SK-N-SH (cell line): ENCODE measurements at regions not wholly inside any gene's neighbourhood (a gene's known extent, or its start where the extent isn't known, plus 50 kb on each side); places are given as distances from the start of the nearest gene placed in this dataset.

Source experiments
- CTCF ChIA-PET: fragments of 300-600, 350-600 bp; formaldehyde crosslinking; extraction: SDS; loops from one replicate; lab custom pipeline; 2021; lab: Yijun Ruan, JAX
- POLR2A ChIA-PET: fragments of 350-600 bp; sonication (Branson Sonifier 250); formaldehyde crosslinking; extraction: SDS; loops from one replicate; lab custom pipeline; 2020; ENCODE audit warnings: antibody characterized with exemption, inconsistent platforms; lab: Yijun Ruan, JAX
- DNase-seq: peaks from one replicate; pipeline ENCODE4 v3.0.0; 2012
- H2AFZ ChIP-seq: fragments of 200-600 bp; sonication (generic); 2 replicates; pipeline ENCODE4 v1.8.1; 2016; ENCODE audit warnings: antibody characterized with exemption, mild to moderate bottlenecking, low read depth
- H3F3A ChIP-seq: fragments of 200-600 bp; sonication (generic); replicated peaks from 2 replicates; pipeline ENCODE3; 2016; ENCODE audit warnings: antibody characterized with exemption, mild to moderate bottlenecking; ENCODE audit not compliant: insufficient read depth
- H3K27ac ChIP-seq, 2 experiments: fragments of 200-500 bp in 1 of 2; fragments of 200-600 bp in 1 of 2; sonication (Bioruptor generic) in 1 of 2; sonication (generic), shearing (Covaris generic) in 1 of 2; 2 replicates each; pipeline versions ENCODE4 v1.5.1 to v1.6.1; 2014 to 2016; ENCODE audit warnings: low read depth in 2 of 2, inconsistent platforms in 1 of 2, low read length in 1 of 2, mild to moderate bottlenecking in 1 of 2, mixed read lengths in 1 of 2
- H3K27me3 ChIP-seq: fragments of 200-600 bp; sonication (generic), shearing (Covaris generic); 2 replicates; pipeline ENCODE4 v1.6.1; 2016; ENCODE audit warnings: mixed run types; ENCODE audit not compliant: insufficient read depth
- H3K36me3 ChIP-seq, 2 experiments: fragments of 200-500 bp in 1 of 2; fragments of 200-600 bp in 1 of 2; sonication (Bioruptor generic) in 1 of 2; sonication (generic) in 1 of 2; replicated peaks in 1 of 2; 2 replicates each; pipeline versions ENCODE3 to v1.5.1; 2014 to 2016; ENCODE audit warnings: low read length in 1 of 2, mild to moderate bottlenecking in 1 of 2; ENCODE audit not compliant: insufficient read depth in 2 of 2, control insufficient read depth in 1 of 2
- H3K4me1 ChIP-seq, 2 experiments: fragments of 200-500 bp in 1 of 2; fragments of 200-600 bp in 1 of 2; sonication (Bioruptor generic) in 1 of 2; sonication (generic), shearing (Covaris generic) in 1 of 2; 2 replicates each; pipeline versions ENCODE4 v1.5.1 to v1.6.1; 2014 to 2016; ENCODE audit warnings: low read depth in 1 of 2, low read length in 1 of 2, mixed run types in 1 of 2; ENCODE audit not compliant: insufficient read depth in 2 of 2, control insufficient read depth in 1 of 2
- H3K4me2 ChIP-seq: fragments of 200-600 bp; sonication (generic), shearing (Covaris generic); 2 replicates; pipeline ENCODE4 v1.6.1; 2017; ENCODE audit warnings: mixed run types
- H3K4me3 ChIP-seq, 2 experiments: fragments of 200-500 bp in 1 of 2; fragments of 200-600 bp in 1 of 2; sonication (Bioruptor generic) in 1 of 2; sonication (generic), shearing (Covaris generic) in 1 of 2; 2 replicates each; pipeline versions ENCODE4 v1.5.1 to v1.8.1; 2014 to 2016; ENCODE audit warnings: low read depth in 2 of 2, inconsistent platforms in 1 of 2, low read length in 1 of 2, mild to moderate bottlenecking in 1 of 2, mixed read lengths in 1 of 2, moderate library complexity in 1 of 2
- H3K79me2 ChIP-seq: fragments of 200-600 bp; sonication (generic); 2 replicates; pipeline ENCODE4 v1.8.1; 2017; ENCODE audit warnings: mild to moderate bottlenecking; ENCODE audit not compliant: insufficient read depth
- H3K9ac ChIP-seq: fragments of 200-600 bp; sonication (generic); 2 replicates; pipeline ENCODE4 v1.6.1; 2017; ENCODE audit warnings: mixed run types
- H3K9me2 ChIP-seq: fragments of 200-600 bp; sonication (generic); 2 replicates; pipeline ENCODE4 v1.6.1; 2017; ENCODE audit warnings: mixed run types
- H3K9me3 ChIP-seq: fragments of 200-600 bp; sonication (generic); 2 replicates; pipeline ENCODE4 v1.6.1; 2017; ENCODE audit warnings: mixed run types, mild to moderate bottlenecking, moderate library complexity
- H4K20me1 ChIP-seq: fragments of 200-600 bp; sonication (generic); 2 replicates; pipeline ENCODE4 v1.6.1; 2017; ENCODE audit warnings: mild to moderate bottlenecking, mixed run types; ENCODE audit not compliant: insufficient read depth
- CHD2 ChIP-seq: fragments of 150-350 bp; IDR thresholded peaks from 2 replicates; pipeline ENCODE4 v1.6.1; 2018; ENCODE audit warnings: low read length; ENCODE audit not compliant: partially characterized antibody
- GATA2 ChIP-seq: sonication (generic); formaldehyde crosslinking; IDR thresholded peaks from 2 replicates; pipeline ENCODE4 v1.5.0; 2020; ENCODE audit warnings: mild to moderate bottlenecking, missing genetic modification reagents
- RAD21 ChIP-seq: IDR thresholded peaks from 2 replicates; pipeline ENCODE4 v1.6.1; 2012; ENCODE audit warnings: mild to moderate bottlenecking, low read length
- REST ChIP-seq: IDR thresholded peaks from 2 replicates; pipeline ENCODE4 v1.6.1; 2012; ENCODE audit warnings: mild to moderate bottlenecking, low read depth, low read length, moderate library complexity
- TAF1 ChIP-seq: IDR thresholded peaks from 2 replicates; pipeline ENCODE4 v1.6.1; 2012; ENCODE audit warnings: low read depth, mild to moderate bottlenecking, low read length, moderate library complexity, borderline replicate concordance
- YY1 ChIP-seq: IDR thresholded peaks from 2 replicates; pipeline ENCODE4 v1.4.0; 2012; ENCODE audit warnings: low read depth, mild to moderate bottlenecking
- ZBTB33 ChIP-seq: IDR thresholded peaks from 2 replicates; pipeline ENCODE4 v1.4.0; 2012; ENCODE audit warnings: low read depth, borderline replicate concordance
- WGBS: methylation state at CpG from one replicate; pipeline ENCODE4 v1.1.6; 2017; ENCODE audit warnings: low lambda C conversion rate; 5-methylcytosine and 5-hydroxymethylcytosine counted together

- no peaks in the 10 kb centered on the region for H4K20me1 ChIP-seq
- no peaks in the 10 kb centered on the region for H3K9me2 ChIP-seq
- no peaks in the 10 kb centered on the region for H3K9me3 ChIP-seq
- H3K9ac ChIP-seq: no peak overlapping the region
- no peaks in the 10 kb centered on the region for H3K27me3 ChIP-seq
- H2AFZ ChIP-seq: no peak overlapping the region
- no peaks in the 10 kb centered on the region for H3F3A ChIP-seq
- no peak for TF ChIP-seq YY1
- TF ChIP-seq TAF1: no peak
- no peak for TF ChIP-seq RAD21
- no peaks in the 10 kb centered on the region for H3K79me2 ChIP-seq
- no peaks in the 10 kb centered on the region for H3K36me3 ChIP-seq
- ChIA-PET POLR2A (no interaction called here), CTCF (interaction anchor here (0.6 to 1.4 kb wide), 3 partner anchors 147 to 249 kb away, joined by 3 to 7 read pairs (median 4); no protein-coding TSS in a partner anchor)
- H3K4me1 ChIP-seq: peaks cover 0 to 2% of the 10 kb centered on the region in 2 experiments; a peak in 1 of 4 replicates
- H3K27ac ChIP-seq: no peak overlapping the region
- no peak for DNase-seq
- H3K4me2 ChIP-seq: no peak overlapping the region
- no peak overlapping the region for H3K4me3 ChIP-seq
- WGBS: 35% methylated on average over 8 of the region's 9 CpGs
These were observed 169.1 kb downstream of the BMP7 start for GRCh38 chr20:57097245-57097915.

- no peaks in the 10 kb centered on the region for H4K20me1 ChIP-seq
- H3K9ac ChIP-seq: no peak overlapping the region
- no peaks in the 10 kb centered on the region for H3K27me3 ChIP-seq
- H3K36me3 ChIP-seq: no peaks in the 10 kb centered on the region
- POLR2A ChIA-PET: no interaction called here
- no peak overlapping the region for H3K4me2 ChIP-seq
- no peak for DNase-seq
- peaks cover 0 to 5% of the 10 kb centered on the region in 2 experiments; a peak in 1 of 4 replicates for H3K4me1 ChIP-seq
- no peak overlapping the region for H3K27ac ChIP-seq
- H2AFZ ChIP-seq: no peak overlapping the region
- H3K9me3 ChIP-seq: no peaks in the 10 kb centered on the region
- no peaks in the 10 kb centered on the region for H3F3A ChIP-seq
- no peak for TF ChIP-seq GATA2 (CRISPR knock-in tag)
- CTCF ChIA-PET: interaction anchor here (0.5 to 3.8 kb wide), 5 partner anchors 11 to 246 kb away, joined by 3 to 18 read pairs (median 3); no protein-coding TSS in a partner anchor
- 44% methylated on average over 4 of the region's 9 CpGs for WGBS
- no peaks in the 10 kb centered on the region for H3K9me2 ChIP-seq
- H3K79me2 ChIP-seq: no peaks in the 10 kb centered on the region
- H3K4me3 ChIP-seq: no peak overlapping the region
These were observed 164.3 kb downstream of the BMP7 start for GRCh38 chr20:57102160-57102559.

GRCh38 chr20:57102566-57102965, 163.9 kb downstream of the BMP7 start:
- DNase-seq: no peak
- TF ChIP-seq REST (no peak), ZBTB33 (no peak), CHD2 (no peak)
- CTCF ChIA-PET: interaction anchor here (1.2 to 3.8 kb wide), 5 partner anchors 9 to 245 kb away, joined by 3 to 18 read pairs (median 5); no protein-coding TSS in a partner anchor

More at GRCh38 chr20:57102566-57102965, 163.9 kb downstream of the BMP7 start:
- no peak overlapping the region for H3K9ac ChIP-seq
- H3K27me3 ChIP-seq: no peaks in the 10 kb centered on the region
- H3K79me2 ChIP-seq: no peaks in the 10 kb centered on the region
- H3K4me3 ChIP-seq: no peak overlapping the region
- WGBS: 47% methylated on average over 9 of the region's 10 CpGs
- no peak overlapping the region for H3K4me2 ChIP-seq
- H3K36me3 ChIP-seq: no peaks in the 10 kb centered on the region
- POLR2A ChIA-PET: no interaction called here
- H3K9me2 ChIP-seq: no peaks in the 10 kb centered on the region
- peaks cover 0 to 5% of the 10 kb centered on the region in 2 experiments; a peak in 1 of 4 replicates for H3K4me1 ChIP-seq
- H3K27ac ChIP-seq: no peak overlapping the region
- H4K20me1 ChIP-seq: no peaks in the 10 kb centered on the region
- no peaks in the 10 kb centered on the region for H3F3A ChIP-seq
- H3K9me3 ChIP-seq: no peaks in the 10 kb centered on the region
- H2AFZ ChIP-seq: no peak overlapping the region
